ENCODE measurements at regions not wholly inside any gene's neighbourhood (a gene's known extent, or its start where the extent isn't known, plus 50 kb on each side); places are given as distances from the start of the nearest gene placed in this dataset.

GRCh38 chr9:2355697-2355983, 265.9 kb upstream of the VLDLR start:
- TF ChIP-seq, protein P1, sequence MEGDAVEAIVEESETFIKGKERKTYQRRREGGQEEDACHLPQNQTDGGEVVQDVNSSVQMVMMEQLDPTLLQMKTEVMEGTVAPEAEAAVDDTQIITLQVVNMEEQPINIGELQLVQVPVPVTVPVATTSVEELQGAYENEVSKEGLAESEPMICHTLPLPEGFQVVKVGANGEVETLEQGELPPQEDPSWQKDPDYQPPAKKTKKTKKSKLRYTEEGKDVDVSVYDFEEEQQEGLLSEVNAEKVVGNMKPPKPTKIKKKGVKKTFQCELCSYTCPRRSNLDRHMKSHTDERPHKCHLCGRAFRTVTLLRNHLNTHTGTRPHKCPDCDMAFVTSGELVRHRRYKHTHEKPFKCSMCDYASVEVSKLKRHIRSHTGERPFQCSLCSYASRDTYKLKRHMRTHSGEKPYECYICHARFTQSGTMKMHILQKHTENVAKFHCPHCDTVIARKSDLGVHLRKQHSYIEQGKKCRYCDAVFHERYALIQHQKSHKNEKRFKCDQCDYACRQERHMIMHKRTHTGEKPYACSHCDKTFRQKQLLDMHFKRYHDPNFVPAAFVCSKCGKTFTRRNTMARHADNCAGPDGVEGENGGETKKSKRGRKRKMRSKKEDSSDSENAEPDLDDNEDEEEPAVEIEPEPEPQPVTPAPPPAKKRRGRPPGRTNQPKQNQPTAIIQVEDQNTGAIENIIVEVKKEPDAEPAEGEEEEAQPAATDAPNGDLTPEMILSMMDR (IDR thresholded peaks at IDR 0.05): no peak
- no peak for TF ChIP-seq POLR2A (IDR thresholded peaks at IDR 0.05)

Data from testis (tissue), 2 donors.